SK-N-SH (cell line): ENCODE measurements at regions not wholly inside any gene's neighbourhood (a gene's known extent, or its start where the extent isn't known, plus 50 kb on each side); places are given as distances from the start of the nearest gene placed in this dataset.
"Not testable (repeated sequence)": the region's sequence is repeated elsewhere in the genome, so short reads cannot be mapped to it uniquely, and the experiment has no call there.

Source experiments
- CTCF ChIP-seq: fragments of 200-600 bp; sonication (generic); IDR thresholded peaks from 2 replicates; pipeline ENCODE4 v1.6.1; 2017; ENCODE audit warnings: antibody characterized with exemption, mild to moderate bottlenecking, moderate library complexity
- EZH2phosphoT487 ChIP-seq: fragments of 200-600 bp; sonication (generic); IDR thresholded peaks from 2 replicates; pipeline ENCODE4 v1.6.1; 2017; ENCODE audit warnings: low read depth, mixed run types, mild to moderate bottlenecking, antibody characterized with exemption, moderate library complexity, borderline replicate concordance
- JUND ChIP-seq: IDR thresholded peaks from 2 replicates; pipeline ENCODE4 v1.4.0; 2012
- MAX ChIP-seq: IDR thresholded peaks from 2 replicates; pipeline ENCODE4 v1.4.0; 2012; ENCODE audit warnings: low read depth
- MEF2A ChIP-seq: IDR thresholded peaks from 2 replicates; pipeline ENCODE4 v1.4.0; 2012; ENCODE audit warnings: low read depth, borderline replicate concordance
- SIN3A ChIP-seq: IDR thresholded peaks from 2 replicates; pipeline ENCODE4 v1.6.1; 2012; ENCODE audit warnings: low read depth, mild to moderate bottlenecking, low read length, moderate library complexity, borderline replicate concordance
- USF2 ChIP-seq: fragments of 150-350 bp; IDR thresholded peaks from 2 replicates; pipeline ENCODE4 v1.6.1; 2017; ENCODE audit warnings: antibody characterized with exemption, low read length, low read depth, borderline replicate concordance

GRCh38 chr15:77829331-77829730 lies 196.6 kb upstream of the LINGO1 start:
- not testable (repeated sequence) for TF ChIP-seq CTCF, EZH2phosphoT487, MAX, USF2, SIN3A, MEF2A, JUND
